Testis (tissue), 2 donors: ENCODE measurements at regions not wholly inside any gene's neighbourhood (a gene's known extent, or its start where the extent isn't known, plus 50 kb on each side); places are given as distances from the start of the nearest gene placed in this dataset.

Experiments
- DNase-seq: peaks from one replicate; pipeline ENCODE4 v3.0.0-alpha.2; 2019
- H3K27ac ChIP-seq, 2 donors: fragments of 200-600 bp; sonication (generic); one replicate each; pipeline ENCODE4 v1.5.1; 2019
- H3K27me3 ChIP-seq: fragments of 200-600 bp; sonication (generic); one replicate; pipeline ENCODE4 v1.5.1; 2019
- H3K36me3 ChIP-seq: fragments of 200-600 bp; sonication (generic); one replicate; pipeline ENCODE4 v1.5.1; 2017; ENCODE audit warnings: low read depth; ENCODE audit errors: missing control alignments
- H3K4me1 ChIP-seq: fragments of 200-600 bp; sonication (generic); one replicate; pipeline ENCODE4 v1.5.1; 2019
- H3K4me3 ChIP-seq, 2 donors: fragments of 200-600 bp; sonication (generic); one replicate each; pipeline ENCODE4 v1.5.1; 2017 to 2019
- H3K9me3 ChIP-seq: fragments of 200-600 bp; sonication (generic); one replicate; pipeline ENCODE4 v1.5.1; 2017
- POLR2A ChIP-seq: fragments of 450-650 bp; IDR thresholded peaks from one replicate; pipeline ENCODE4 v1.6.1; 2017; ENCODE audit warnings: antibody characterized with exemption, mild to moderate bottlenecking, moderate library complexity
- WGBS, 2 donors: methylation state at CpG; one replicate each; pipeline ENCODE4 v1.1.5; 2018; 5-methylcytosine and 5-hydroxymethylcytosine counted together
- intact Hi-C: fragments of 100-400 bp; cut with DNase I; formaldehyde crosslinking; loops from one replicate; pipeline ENCODE4 v1.15.1; 2023; ENCODE audit warnings: low total_unique reads
- TF ChIP-seq, protein P1 (sequence below), 3 experiments: fragments of 450-650 bp in 2 of 3; fragments of 200-600 bp in 1 of 3; sonication (generic) in 1 of 3; IDR thresholded peaks; one replicate each; pipeline ENCODE4 v1.5.1; 2016 to 2019; ENCODE audit warnings: antibody characterized with exemption in 3 of 3, mild to moderate bottlenecking in 2 of 3, moderate library complexity in 1 of 3

DNA sequence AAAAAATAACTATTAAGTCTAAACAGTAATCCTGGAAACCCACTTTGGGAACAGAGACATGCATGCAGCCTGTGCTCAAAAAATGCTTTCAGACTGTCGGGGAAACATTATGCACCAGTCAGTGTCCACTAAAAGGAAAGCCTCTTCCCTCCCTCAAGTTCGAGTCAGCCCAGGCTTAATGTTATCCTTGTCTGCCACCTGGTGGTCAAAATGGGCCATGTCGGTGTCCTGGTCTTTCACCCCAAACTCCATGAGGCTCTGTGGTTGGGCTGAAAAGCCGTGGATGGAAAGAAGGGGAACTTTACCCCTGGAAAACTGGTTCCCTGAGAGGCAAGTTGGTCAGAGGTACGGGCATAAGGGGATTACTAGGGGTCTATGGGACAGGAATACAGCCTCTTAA is 88.4 kb upstream of the ZNF492 start:
- TF ChIP-seq, protein P1, sequence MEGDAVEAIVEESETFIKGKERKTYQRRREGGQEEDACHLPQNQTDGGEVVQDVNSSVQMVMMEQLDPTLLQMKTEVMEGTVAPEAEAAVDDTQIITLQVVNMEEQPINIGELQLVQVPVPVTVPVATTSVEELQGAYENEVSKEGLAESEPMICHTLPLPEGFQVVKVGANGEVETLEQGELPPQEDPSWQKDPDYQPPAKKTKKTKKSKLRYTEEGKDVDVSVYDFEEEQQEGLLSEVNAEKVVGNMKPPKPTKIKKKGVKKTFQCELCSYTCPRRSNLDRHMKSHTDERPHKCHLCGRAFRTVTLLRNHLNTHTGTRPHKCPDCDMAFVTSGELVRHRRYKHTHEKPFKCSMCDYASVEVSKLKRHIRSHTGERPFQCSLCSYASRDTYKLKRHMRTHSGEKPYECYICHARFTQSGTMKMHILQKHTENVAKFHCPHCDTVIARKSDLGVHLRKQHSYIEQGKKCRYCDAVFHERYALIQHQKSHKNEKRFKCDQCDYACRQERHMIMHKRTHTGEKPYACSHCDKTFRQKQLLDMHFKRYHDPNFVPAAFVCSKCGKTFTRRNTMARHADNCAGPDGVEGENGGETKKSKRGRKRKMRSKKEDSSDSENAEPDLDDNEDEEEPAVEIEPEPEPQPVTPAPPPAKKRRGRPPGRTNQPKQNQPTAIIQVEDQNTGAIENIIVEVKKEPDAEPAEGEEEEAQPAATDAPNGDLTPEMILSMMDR (IDR thresholded peaks at IDR 0.05), result peak; percentile 50 to 64 (median 59)
- TF ChIP-seq POLR2A, result no peak
- 12 to 26% methylated on average over 5 of the region's 5 CpGs for WGBS, 2 donors
- no peaks in the 10 kb centered on the region for H3K9me3 ChIP-seq
- no peak overlapping the region for H3K4me3 ChIP-seq
- DNase-seq, result peak; percentile 86
- H3K27ac ChIP-seq, result no peak overlapping the region
- no peaks in the 10 kb centered on the region for H3K36me3 ChIP-seq
- intact Hi-C loops, result no loop called here
- H3K4me1 ChIP-seq, result no peaks in the 10 kb centered on the region
- H3K27me3 ChIP-seq, result no peaks in the 10 kb centered on the region

DNA sequence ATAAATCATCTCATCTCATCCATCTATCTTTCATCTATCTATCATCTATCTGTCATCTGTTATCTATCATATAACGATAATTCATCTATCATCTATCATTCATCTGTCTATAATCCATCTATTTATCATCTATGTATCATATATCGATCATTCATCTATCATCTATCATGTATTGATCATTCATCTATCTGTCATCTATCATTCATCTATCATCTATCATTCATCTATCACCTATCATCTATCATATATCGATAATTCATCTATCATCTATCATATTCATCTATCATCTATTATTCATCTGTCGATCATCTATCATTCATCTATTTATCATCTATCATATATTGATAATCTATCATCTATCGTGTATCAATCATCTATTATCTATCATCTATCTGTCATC is 100.4 kb upstream of the ZNF492 start:
- 62 to 75% methylated on average over 5 of the region's 5 CpGs for WGBS, 2 donors
- DNase-seq, result no peak
- Histone ChIP-seq H3K9me3 (no peaks in the 10 kb centered on the region), H3K4me1 (no peaks in the 10 kb centered on the region), H3K27ac (no peak overlapping the region), H3K36me3 (no peaks in the 10 kb centered on the region), H3K4me3 (no peak overlapping the region), H3K27me3 (no peaks in the 10 kb centered on the region)
- intact Hi-C loops, result no loop called here
- TF ChIP-seq POLR2A, result no peak
- TF ChIP-seq, protein P1 (IDR thresholded peaks at IDR 0.05), result no peak

DNA sequence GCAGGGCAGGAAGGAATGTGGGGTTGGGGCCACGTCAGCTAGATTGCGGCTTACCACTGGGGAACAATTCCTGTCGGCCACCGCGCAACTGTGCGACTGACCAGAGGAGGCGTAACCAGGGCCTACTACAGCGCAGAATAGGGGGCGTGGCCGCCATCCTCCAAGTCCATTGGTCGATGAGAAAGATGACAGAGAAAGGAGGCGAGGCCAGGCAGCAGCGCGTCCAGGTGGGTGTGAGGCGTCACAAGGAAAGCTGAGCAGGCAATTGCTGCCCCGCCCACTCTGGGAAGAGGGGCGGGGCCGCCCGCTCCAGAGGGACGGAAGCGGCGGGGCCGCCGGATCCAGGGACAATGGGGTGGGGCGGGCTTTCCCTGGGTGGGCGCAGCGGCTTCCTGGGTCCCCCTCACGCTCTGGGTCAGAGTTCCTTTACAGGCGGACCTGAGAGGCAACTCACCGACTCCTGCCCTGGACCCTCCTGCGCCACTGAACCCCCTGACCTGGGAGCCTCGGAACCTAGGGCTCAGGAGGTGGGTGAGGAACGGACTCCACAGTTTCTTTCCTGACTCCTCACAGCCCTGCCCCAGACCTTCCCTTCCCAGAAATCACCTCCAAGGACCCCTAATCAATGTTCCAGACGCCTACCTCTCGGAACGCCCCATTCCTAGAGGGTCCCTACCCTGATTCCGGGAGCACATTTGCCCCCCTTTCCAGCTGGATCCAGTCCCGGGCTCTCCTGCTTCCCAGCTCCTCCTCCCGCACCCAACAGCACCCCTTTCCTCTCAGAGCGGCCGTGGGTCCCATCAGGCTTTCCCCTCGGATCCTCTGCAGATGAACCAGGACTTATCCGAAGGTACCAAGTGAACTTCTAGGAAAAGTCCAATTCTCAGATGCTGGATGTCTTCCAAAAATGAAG is 101.5 kb upstream of the ZNF492 start:
- 2 to 4% methylated on average over 42 to 43 of the region's 43 CpGs for WGBS, 2 donors
- TF ChIP-seq POLR2A, result peak; percentile 47
- TF ChIP-seq, protein P1 (IDR thresholded peaks at IDR 0.05), result no peak
- peak; percentile 96 for DNase-seq
- Histone ChIP-seq H3K9me3 (no peaks in the 10 kb centered on the region), H3K4me3 (peak overlapping the region; percentile 54), H3K27ac (peak overlapping the region in 1 of 2 donors; percentile 53), H3K27me3 (no peaks in the 10 kb centered on the region), H3K36me3 (no peaks in the 10 kb centered on the region), H3K4me1 (no peaks in the 10 kb centered on the region)
- intact Hi-C loops, result no loop called here

DNA sequence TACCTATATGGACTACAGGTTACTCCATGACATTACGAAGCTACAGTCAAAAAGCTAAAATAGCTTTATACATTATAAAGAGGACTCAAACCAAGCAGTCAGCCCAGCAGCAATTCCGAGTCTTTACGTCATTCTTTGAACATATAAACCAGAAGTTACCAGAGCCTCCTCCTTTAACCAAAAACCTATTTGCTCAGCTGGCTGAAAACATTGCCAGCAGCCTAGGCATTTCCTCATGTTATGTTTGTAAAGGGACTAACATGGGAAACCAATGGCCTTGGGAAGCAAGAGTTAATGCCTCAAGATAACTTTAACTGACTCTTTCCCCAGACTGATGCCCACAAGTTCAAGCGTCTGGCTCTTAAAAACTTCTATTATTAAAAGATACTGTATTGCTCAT is 104.1 kb upstream of the ZNF492 start:
- Histone ChIP-seq H3K27me3 (no peaks in the 10 kb centered on the region), H3K4me3 (no peak overlapping the region), H3K9me3 (no peaks in the 10 kb centered on the region), H3K4me1 (no peaks in the 10 kb centered on the region), H3K27ac (no peak overlapping the region), H3K36me3 (no peaks in the 10 kb centered on the region)
- intact Hi-C loops, result no loop called here
- DNase-seq, result no peak
- 79 to 85% methylated on average over 4 of the region's 4 CpGs for WGBS, 2 donors
- TF ChIP-seq, protein P1 (IDR thresholded peaks at IDR 0.05), result no peak
- TF ChIP-seq POLR2A, result no peak

DNA sequence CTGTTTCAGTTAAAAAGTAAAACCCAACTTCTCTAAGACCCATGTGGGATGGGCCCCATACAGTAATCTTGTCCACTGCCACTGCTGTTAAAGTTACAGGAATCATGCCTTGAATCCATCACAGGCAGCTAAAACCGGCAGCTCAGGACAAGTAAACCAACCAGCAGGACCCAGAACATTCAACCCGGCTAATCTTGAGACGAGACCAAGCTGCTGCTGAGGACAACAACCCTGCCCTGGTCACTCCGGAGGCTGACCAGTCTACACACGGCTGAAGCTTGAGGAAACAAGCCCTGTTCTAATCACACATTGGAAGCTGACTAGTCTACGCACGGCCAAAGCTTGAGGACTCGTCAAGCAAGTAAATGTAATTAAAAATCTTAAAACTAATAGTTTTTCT is 105.2 kb upstream of the ZNF492 start:
- 64 to 66% methylated on average over 8 of the region's 8 CpGs for WGBS, 2 donors

More for the DNA sequence above, 105.2 kb upstream of the ZNF492 start:
- Histone ChIP-seq H3K4me1 (no peaks in the 10 kb centered on the region), H3K27ac (no peak overlapping the region), H3K36me3 (no peaks in the 10 kb centered on the region), H3K9me3 (no peaks in the 10 kb centered on the region), H3K27me3 (no peaks in the 10 kb centered on the region), H3K4me3 (no peak overlapping the region)
- intact Hi-C loops, result no loop called here
- DNase-seq, result no peak
- TF ChIP-seq, protein P1 (IDR thresholded peaks at IDR 0.05), result no peak
- TF ChIP-seq POLR2A, result no peak
